ENCODE measurements at regions not wholly inside any gene's neighbourhood (a gene's known extent, or its start where the extent isn't known, plus 50 kb on each side); places are given as distances from the start of the nearest gene placed in this dataset.

DNA sequence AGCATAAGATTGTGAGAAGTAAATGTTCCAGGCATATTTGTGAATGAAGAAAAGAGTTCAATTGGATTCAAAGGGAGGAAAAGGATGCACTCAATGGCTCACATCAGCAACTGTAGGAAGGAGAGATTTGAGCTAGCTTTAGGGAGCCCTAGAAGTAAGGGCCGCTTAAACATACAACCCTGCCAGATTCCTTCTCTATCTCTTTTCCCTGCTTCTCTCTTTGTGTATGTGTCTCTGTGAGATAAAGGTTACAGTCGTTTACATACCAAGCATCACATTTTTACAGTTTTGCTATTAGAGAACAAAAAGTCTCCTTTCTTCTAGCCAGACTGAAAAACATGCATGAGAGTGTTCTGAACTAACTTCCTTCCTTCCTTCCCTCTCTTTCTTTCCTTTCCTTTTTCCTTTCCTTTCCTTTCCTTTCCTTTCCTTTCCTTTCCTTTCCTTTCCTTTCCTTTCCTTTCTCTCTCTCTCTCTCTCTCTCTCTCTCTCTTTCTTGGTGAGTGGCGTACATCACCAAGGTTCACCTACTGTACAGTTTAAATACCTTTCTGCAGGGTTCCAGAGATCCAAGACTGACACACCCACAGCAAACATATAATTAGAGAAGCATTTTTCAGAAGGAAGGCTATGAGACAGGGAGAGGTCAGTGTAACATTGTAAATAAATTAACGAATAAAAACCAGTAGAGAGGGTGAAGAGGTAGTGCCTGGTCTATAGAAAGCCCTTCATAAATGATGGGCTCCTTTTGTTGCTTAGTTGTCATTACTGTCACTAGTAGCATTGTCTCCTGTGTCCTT, 240.4 kb downstream of the ARL4A start:
- TF ChIP-seq CTCF (IDR thresholded peaks at IDR 0.05) = no peak
- TF ChIP-seq POLR2A (IDR thresholded peaks at IDR 0.05) = no peak
- no peak for TF ChIP-seq EP300 (IDR thresholded peaks at IDR 0.05)
- no peak for TF ChIP-seq POLR2AphosphoS5 (IDR thresholded peaks at IDR 0.05)
